RKO (cell line): ENCODE measurements at regions not wholly inside any gene's neighbourhood (a gene's known extent, or its start where the extent isn't known, plus 50 kb on each side); places are given as distances from the start of the nearest gene placed in this dataset.

Source experiments
- DNase-seq: peaks from one replicate; pipeline ENCODE4 v3.0.0-alpha.2; 2016; ENCODE audit warnings: low spot score

- DNase-seq: no peak
Measured at GRCh38 chr10:128221807-128222206, 95.6 kb upstream of the MKI67 start.

- DNase-seq: no peak
Measured at GRCh38 chr10:128222332-128222849, 96.2 kb upstream of the MKI67 start.

- DNase-seq: no peak
Measured at GRCh38 chr10:128230401-128230800, 104.2 kb upstream of the MKI67 start.

GRCh38 chr10:128233422-128233821, 107.2 kb upstream of the MKI67 start:
- no peak for DNase-seq

GRCh38 chr10:128237710-128238109, 111.5 kb upstream of the MKI67 start:
- DNase-seq: no peak

- no peak for DNase-seq
Measured at GRCh38 chr10:128241023-128241422, 114.8 kb upstream of the MKI67 start.

- no peak for DNase-seq
Measured at GRCh38 chr10:128242641-128243040, 116.4 kb upstream of the MKI67 start.

- DNase-seq: no peak
Measured at GRCh38 chr10:128245026-128245425, 118.8 kb upstream of the MKI67 start.

- DNase-seq: no peak
Measured at GRCh38 chr10:128247576-128247975, 121.4 kb upstream of the MKI67 start.

GRCh38 chr10:128254476-128254875, 128.3 kb upstream of the MKI67 start:
- peak; percentile 12 for DNase-seq

- no peak for DNase-seq
Measured at GRCh38 chr10:128257428-128257827, 131.2 kb upstream of the MKI67 start.

- DNase-seq: no peak
Measured at GRCh38 chr10:128258421-128258976, 132.3 kb upstream of the MKI67 start.

- peak; percentile 66 for DNase-seq
Measured at GRCh38 chr10:128263891-128264688, 137.9 kb upstream of the MKI67 start.

GRCh38 chr10:128265596-128265995, 139.4 kb upstream of the MKI67 start:
- DNase-seq: no peak

- no peak for DNase-seq
Measured at GRCh38 chr10:128267581-128267980, 141.4 kb upstream of the MKI67 start.

- peak; percentile 36 for DNase-seq
Measured at GRCh38 chr10:128268015-128268722, 141.9 kb upstream of the MKI67 start.

GRCh38 chr10:128274938-128275337, 148.7 kb upstream of the MKI67 start:
- DNase-seq: no peak

- DNase-seq: no peak
Measured at GRCh38 chr10:128275388-128276177, 149.4 kb upstream of the MKI67 start.

GRCh38 chr10:128277267-128277840, 151.1 kb upstream of the MKI67 start:
- no peak for DNase-seq

- DNase-seq: no peak
Measured at GRCh38 chr10:128278362-128278761, 152.1 kb upstream of the MKI67 start.

- no peak for DNase-seq
Measured at GRCh38 chr10:128280271-128280670, 154.0 kb upstream of the MKI67 start.

GRCh38 chr10:128281343-128281742, 155.1 kb upstream of the MKI67 start:
- no peak for DNase-seq
